GM19193 (cell line): ENCODE measurements at regions not wholly inside any gene's neighbourhood (a gene's known extent, or its start where the extent isn't known, plus 50 kb on each side); places are given as distances from the start of the nearest gene placed in this dataset.

ENCODE experiments used
- POLR2A ChIP-seq: IDR thresholded peaks from 4 replicates; pipeline ENCODE4 v1.6.1; 2011; ENCODE audit not compliant: insufficient read depth, insufficient read length; ENCODE audit errors: extremely low read depth

- TF ChIP-seq POLR2A = no peak
Measured at GRCh38 chr10:123443924-123444323, 222.2 kb upstream of the GPR26 start.

DNA sequence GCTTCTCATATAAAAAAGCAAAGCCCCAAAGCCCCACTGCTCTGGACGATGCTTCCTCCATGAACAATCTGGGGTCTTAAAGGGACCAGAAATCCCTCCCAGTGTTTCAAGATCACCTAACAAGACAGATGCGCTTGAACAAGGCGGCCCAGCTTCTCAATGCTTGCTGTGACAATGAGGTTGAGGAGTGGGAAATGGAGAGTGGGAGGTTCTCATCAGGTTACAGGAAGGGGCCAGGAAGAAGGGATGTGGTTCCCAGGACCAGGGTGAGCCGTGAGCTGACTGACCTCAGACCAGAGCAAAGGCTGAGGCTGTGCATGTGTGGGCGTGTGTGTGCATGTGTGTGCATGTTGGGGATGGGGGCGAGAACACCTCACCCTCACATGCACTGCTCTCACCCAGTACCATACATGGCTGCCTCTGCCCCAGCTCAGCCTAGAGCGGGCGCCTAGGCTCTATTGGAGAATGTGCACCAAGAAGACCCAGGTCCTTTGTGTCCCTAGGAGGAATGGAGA, 220.8 kb upstream of the GPR26 start:
- no peak for TF ChIP-seq POLR2A

DNA sequence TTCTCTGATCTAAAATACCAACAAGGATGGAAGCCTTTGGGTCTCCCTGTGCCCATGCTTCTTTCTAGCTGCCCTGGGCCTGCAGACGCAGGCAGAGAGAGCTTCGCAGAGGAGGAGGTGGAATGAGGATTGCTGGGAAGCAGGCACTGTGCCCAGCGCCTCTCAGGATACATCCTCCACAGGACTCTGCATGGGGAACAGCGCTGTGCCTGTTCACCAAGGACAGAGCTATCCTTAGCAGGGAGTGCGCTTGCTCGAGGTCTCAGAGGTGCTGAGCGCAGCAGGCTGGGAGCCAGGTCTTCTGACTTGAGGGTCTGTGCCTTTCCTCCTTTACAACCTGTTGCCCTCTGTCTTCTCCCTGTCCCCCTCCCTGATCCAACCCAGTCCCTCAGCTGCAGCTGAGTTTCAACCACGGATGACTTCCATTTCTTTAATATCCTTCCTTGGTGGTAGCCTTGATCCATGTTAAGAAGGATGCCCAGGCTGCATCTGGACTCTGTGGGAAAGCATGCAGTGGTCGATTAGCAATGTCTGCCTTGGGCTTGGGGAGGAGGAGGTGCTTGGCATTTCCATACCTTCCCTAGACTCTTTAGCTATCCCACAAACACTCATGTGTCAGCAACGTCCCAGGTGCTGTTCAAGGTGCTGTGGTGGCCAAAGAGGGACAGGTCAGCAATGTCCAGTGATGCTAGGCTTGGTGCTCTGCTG, 219.6 kb upstream of the GPR26 start:
- no peak for TF ChIP-seq POLR2A

GRCh38 chr10:123449234-123449962, 216.8 kb upstream of the GPR26 start:
- TF ChIP-seq POLR2A = no peak

DNA sequence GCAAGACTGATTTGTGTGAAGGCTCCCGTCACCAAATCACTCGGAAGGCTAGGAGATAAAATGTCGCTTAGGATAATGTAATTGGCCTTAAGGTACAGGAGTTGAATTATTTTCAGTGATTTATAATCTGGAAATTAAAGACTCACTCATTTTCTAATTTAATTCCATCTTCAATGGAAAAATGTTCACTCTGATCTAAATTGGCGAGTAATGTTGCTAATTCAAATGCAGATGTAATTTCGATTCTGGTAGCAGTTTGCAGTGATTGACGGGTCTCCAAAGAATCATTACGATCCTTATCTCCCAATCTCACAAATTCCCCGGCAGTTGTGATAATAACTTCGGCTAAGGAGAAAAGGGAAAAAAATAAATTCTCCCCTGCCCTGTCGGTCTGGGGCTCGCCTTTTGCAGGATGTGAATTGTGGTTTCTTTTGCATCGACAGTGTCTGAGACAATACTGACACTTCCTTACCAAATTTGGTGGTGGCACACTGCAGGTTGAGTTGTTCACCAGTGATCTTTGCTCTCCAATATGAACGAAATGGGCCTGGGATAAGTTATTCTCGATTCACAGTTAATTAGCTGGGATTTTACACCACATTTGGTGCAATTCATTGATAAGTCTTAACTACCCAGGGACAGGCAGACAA, 215.1 kb upstream of the GPR26 start:
- no peak for TF ChIP-seq POLR2A

GRCh38 chr10:123451618-123452245, 214.4 kb upstream of the GPR26 start:
- TF ChIP-seq POLR2A = no peak

- no peak for TF ChIP-seq POLR2A
Measured at GRCh38 chr10:123454987-123455386, 211.2 kb upstream of the GPR26 start.

DNA sequence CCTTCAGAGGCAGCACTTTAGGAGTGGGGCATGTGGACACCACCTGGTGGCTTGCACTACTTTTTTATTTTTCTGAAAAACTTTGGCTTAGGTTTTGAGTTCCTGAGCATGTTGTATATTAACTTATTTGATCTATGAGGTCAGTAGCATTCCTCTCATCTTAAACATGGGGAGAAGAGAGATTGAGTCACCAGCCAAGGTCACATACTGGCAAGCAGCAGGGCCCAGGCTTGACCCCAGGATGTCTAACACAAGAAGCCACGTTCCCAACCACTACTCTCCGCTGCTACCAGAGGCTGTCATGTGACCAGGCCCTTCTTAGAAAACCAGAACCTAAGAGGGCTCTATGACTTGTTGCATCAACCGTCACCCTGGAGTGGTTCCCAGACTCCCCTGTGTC, 210.3 kb upstream of the GPR26 start:
- no peak for TF ChIP-seq POLR2A

DNA sequence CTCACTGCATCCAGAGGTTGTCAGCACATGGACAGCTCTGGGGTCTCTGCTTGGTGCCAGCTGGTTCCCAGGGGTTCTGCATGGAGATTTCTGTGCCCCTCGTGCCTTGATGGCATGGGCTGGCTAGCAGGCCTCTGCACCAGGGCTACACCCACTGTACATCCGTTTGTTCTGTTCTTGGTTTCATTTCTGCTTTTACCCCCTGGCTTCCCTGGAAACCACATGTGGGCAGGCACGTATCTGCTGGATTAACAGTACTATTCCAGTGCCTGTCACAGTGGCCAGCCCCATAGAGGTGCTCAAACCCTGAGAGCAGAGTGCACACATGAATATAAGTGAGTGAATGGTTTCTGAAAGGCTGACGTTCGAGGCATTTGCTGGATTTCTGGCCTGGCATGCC, 207.2 kb upstream of the GPR26 start:
- no peak for TF ChIP-seq POLR2A

DNA sequence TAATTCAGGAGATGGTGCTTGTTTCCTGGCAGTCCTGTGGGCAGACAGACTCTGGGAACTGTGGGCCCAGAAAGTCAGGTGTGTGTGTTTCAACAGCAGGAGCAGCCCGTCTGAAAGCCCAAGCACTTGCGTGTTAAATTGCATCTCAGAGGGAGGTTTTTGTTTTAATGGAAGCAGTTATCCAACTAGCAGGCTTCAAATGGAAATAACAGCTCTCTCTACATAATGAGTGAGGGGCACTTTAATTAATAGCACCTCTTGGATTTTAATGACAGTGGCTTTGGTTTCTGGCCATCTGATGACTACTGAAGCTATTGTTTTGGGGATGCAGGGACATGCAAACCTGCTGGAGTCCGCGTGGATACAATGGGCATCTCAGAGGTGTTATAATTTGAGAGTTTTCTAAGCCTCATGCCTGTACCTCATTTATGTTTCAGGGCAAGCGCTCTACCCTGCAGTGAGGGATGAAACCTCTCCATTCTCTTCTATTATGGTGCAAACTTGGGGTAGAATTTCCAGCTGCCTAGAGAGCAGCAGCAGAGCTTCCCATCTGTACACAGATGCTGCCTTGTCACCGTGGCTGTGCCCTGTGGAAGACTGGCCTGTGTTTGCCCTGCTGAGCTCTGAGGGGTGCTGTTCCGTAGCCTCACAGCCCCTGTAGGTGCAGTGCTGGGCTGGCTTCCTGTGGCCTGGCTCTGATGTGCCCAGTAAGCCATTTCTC, 206.6 kb upstream of the GPR26 start:
- no peak for TF ChIP-seq POLR2A

GRCh38 chr10:123462246-123462645, 203.9 kb upstream of the GPR26 start:
- TF ChIP-seq POLR2A = no peak

DNA sequence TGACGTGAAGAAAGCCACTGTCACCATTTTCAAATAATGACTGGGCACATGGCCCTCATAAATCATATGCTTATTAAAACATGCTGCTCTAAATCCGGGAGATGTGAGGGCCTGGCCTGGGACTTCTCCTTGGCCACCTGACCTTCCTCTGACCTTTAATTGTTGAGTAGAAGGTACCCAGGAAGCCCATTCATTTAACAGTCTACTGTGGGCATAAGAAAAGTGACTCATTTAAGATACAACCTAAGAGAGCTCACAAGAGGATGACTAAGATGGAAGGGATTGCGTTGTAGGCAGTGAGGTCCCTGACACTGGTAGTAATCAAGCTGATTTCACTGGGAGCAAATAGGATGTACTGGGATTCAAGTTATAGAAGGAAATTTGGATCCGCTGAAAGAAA, 203.4 kb upstream of the GPR26 start:
- TF ChIP-seq POLR2A = no peak

GRCh38 chr10:123463181-123463580, 203.0 kb upstream of the GPR26 start:
- no peak for TF ChIP-seq POLR2A

GRCh38 chr10:123463698-123464097, 202.5 kb upstream of the GPR26 start:
- no peak for TF ChIP-seq POLR2A

GRCh38 chr10:123464430-123465323, 201.5 kb upstream of the GPR26 start:
- no peak for TF ChIP-seq POLR2A
